ENCODE measurements at regions not wholly inside any gene's neighbourhood (a gene's known extent, or its start where the extent isn't known, plus 50 kb on each side); places are given as distances from the start of the nearest gene placed in this dataset.

DNA sequence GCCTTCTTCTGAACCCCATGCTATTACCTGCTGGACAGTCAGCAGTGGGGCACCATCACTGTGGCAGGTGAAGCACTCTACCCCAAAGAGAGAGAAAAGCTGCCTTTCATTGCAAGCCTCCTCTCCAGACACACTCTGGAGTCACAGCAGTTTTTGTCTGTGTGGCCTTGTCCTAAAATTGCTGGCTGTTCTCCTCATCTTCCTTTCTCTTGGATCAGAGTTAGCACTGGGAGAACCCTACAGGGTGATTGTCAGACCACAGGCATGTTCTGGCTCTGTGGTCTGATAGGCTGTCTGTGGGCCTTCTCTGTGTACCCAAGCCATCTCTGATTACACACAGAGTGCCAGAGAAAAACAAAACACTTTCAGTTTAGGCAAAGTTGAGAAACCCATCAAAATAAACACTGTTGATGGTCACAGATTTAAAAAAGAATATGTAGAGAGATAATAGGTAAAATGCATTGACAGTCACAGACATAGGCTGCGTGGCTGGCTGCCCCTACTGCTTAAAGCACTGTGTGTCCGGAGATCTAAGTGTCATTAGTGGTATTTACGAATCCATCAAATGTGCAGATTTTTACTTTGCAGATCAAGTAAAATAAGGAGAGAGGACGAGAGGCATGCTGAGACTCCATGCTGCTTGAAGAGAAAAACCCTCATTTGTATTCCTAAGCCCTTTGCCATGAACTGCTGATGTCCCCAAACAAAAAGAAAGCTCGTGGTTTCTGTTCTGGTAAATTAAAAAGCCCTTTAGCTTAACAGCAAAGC, 689.9 kb downstream of the TUSC7 start:
- TF ChIP-seq, protein P1, sequence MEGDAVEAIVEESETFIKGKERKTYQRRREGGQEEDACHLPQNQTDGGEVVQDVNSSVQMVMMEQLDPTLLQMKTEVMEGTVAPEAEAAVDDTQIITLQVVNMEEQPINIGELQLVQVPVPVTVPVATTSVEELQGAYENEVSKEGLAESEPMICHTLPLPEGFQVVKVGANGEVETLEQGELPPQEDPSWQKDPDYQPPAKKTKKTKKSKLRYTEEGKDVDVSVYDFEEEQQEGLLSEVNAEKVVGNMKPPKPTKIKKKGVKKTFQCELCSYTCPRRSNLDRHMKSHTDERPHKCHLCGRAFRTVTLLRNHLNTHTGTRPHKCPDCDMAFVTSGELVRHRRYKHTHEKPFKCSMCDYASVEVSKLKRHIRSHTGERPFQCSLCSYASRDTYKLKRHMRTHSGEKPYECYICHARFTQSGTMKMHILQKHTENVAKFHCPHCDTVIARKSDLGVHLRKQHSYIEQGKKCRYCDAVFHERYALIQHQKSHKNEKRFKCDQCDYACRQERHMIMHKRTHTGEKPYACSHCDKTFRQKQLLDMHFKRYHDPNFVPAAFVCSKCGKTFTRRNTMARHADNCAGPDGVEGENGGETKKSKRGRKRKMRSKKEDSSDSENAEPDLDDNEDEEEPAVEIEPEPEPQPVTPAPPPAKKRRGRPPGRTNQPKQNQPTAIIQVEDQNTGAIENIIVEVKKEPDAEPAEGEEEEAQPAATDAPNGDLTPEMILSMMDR (IDR thresholded peaks at IDR 0.05; ENCODE audit: control extremely low read depth in 1 of 3, insufficient read depth in 1 of 3, low read depth in 1 of 3, low read length in 3 of 3) = no peak
- TF ChIP-seq POLR2AphosphoS5 (IDR thresholded peaks at IDR 0.05; ENCODE audit: low read depth, low read length) (no peak), RAD21 (IDR thresholded peaks at IDR 0.05 in 1 of 2, conservative IDR thresholded peaks at IDR 0.05 in 1 of 2; ENCODE audit: low read depth in 2 of 2, low read length in 2 of 2) (no peak), JUN (IDR thresholded peaks at IDR 0.05; ENCODE audit: low read depth, low read length) (no peak), JUND (IDR thresholded peaks at IDR 0.05; ENCODE audit: low read length) (no peak), SP1 (IDR thresholded peaks at IDR 0.05; ENCODE audit: low read depth, low read length) (peak; percentile 50; the same call in 1 of the 2 replicates), CREB1 (IDR thresholded peaks at IDR 0.05) (no peak), POLR2A (IDR thresholded peaks at IDR 0.05; ENCODE audit: control extremely low read depth in 1 of 2, low read depth in 2 of 2, low read length in 2 of 2) (no peak), TBP (IDR thresholded peaks at IDR 0.05; ENCODE audit: low read depth, low read length) (no peak), SAP30 (IDR thresholded peaks at IDR 0.05; ENCODE audit: insufficient read depth, insufficient replicate concordance, low read length) (no peak), CBX8 (IDR thresholded peaks at IDR 0.05; ENCODE audit: borderline replicate concordance, low read depth, low read length) (no peak), YY1 (IDR thresholded peaks at IDR 0.05; ENCODE audit: low read depth, low read length) (no peak), GABPA (IDR thresholded peaks at IDR 0.05; ENCODE audit: borderline replicate concordance, insufficient read depth, low read length) (no peak)
